HepG2 (cell line): ENCODE measurements at regions not wholly inside any gene's neighbourhood (a gene's known extent, or its start where the extent isn't known, plus 50 kb on each side); places are given as distances from the start of the nearest gene placed in this dataset.
"Not testable (repeated sequence)": the region's sequence is repeated elsewhere in the genome, so short reads cannot be mapped to it uniquely, and the experiment has no call there.

ENCODE experiments used
- ATAC-seq: fragments of 200-7000 bp; cut with Tn5 transposase; 3 replicates; pipeline ENCODE4 v1.9.1; 2020; ENCODE audit warnings: mild to moderate bottlenecking, moderate library complexity
- BruUV-seq: library from RNA; stranded (reverse); fragments of 400-500 nt; replicated peaks from 2 replicates; lab custom pipeline; 2021; lab: Mats Ljungman, UMichigan
- CTCF ChIA-PET: fragments of 300-600 bp; formaldehyde crosslinking; extraction: SDS; loops from one replicate; lab custom pipeline; 2021; ENCODE audit warnings: low total read pairs, inconsistent platforms, low intra/inter-chr PET ratio; lab: Yijun Ruan, JAX
- POLR2A ChIA-PET: fragments of 350-600 bp; sonication (Branson Sonifier 250); formaldehyde crosslinking; loops from one replicate; lab custom pipeline; 2020; ENCODE audit warnings: antibody characterized with exemption, inconsistent platforms; lab: Yijun Ruan, JAX
- DNase-seq: peaks from one replicate; pipeline ENCODE4 v3.0.0-alpha.2; 2015; ENCODE audit warnings: low spot score
- FAIRE-seq: peaks from 3 replicates; lab custom pipeline; 2011; peaks lifted over from hg19 to GRCh38; lab: Jason Lieb, UNC
- H2AFZ ChIP-seq: one replicate; pipeline ENCODE4 v1.6.1; 2011; ENCODE audit warnings: low read length, inconsistent platforms
- H3K27ac ChIP-seq: fragments of 300-600 bp; 3 replicates; pipeline ENCODE4 v1.8.0; 2011; ENCODE audit warnings: mixed run types, mild to moderate bottlenecking, mixed read lengths, low read length, inconsistent platforms; ENCODE audit not compliant: insufficient read depth; ENCODE audit errors: extremely low read length
- H3K27me3 ChIP-seq, 2 experiments: fragments of 200-600 bp in 1 of 2; 2 replicates in 1 of 2; 3 replicates in 1 of 2; pipeline versions ENCODE4 v1.6.0 to v1.8.0; 2011; ENCODE audit warnings: low read length in 2 of 2, mild to moderate bottlenecking in 2 of 2, moderate library complexity in 2 of 2, inconsistent platforms in 1 of 2; ENCODE audit not compliant: insufficient read depth in 2 of 2, control insufficient read depth in 1 of 2
- H3K36me3 ChIP-seq, 2 experiments: fragments of 200-600 bp in 1 of 2; replicated peaks in 1 of 2; 2 replicates in 1 of 2; 3 replicates in 1 of 2; pipeline versions ENCODE4 v1.5.1 to v1.8.0; 2011; ENCODE audit warnings: low read length in 2 of 2, inconsistent platforms in 1 of 2; ENCODE audit not compliant: insufficient read depth in 2 of 2, control insufficient read depth in 1 of 2
- H3K4me1 ChIP-seq: 2 replicates; pipeline ENCODE4 v1.5.1; 2012; ENCODE audit warnings: low read length, inconsistent platforms; ENCODE audit not compliant: insufficient read depth
- H3K4me2 ChIP-seq: 2 replicates; pipeline ENCODE4 v1.6.0; 2011; ENCODE audit warnings: low read depth, low read length, inconsistent platforms
- H3K4me3 ChIP-seq, 3 experiments: fragments of 200-600 bp in 1 of 3; sonication (generic), shearing (Covaris generic) in 1 of 3; replicated peaks in 1 of 3; 2 replicates each; pipeline ENCODE4 v1.5.1; 2011 to 2016; ENCODE audit warnings: low read length in 3 of 3, inconsistent platforms in 2 of 3, low read depth in 2 of 3, mild to moderate bottlenecking in 2 of 3, control low read depth in 1 of 3, mixed read lengths in 1 of 3; ENCODE audit not compliant: insufficient read depth in 1 of 3
- H3K79me2 ChIP-seq: one replicate; pipeline ENCODE4 v1.6.1; 2011; ENCODE audit warnings: low read length, inconsistent platforms; ENCODE audit not compliant: insufficient read depth
- H3K9ac ChIP-seq: 2 replicates; pipeline ENCODE4 v1.6.0; 2011; ENCODE audit warnings: mild to moderate bottlenecking, low read depth, low read length, inconsistent platforms; ENCODE audit not compliant: insufficient read depth
- H3K9me3 ChIP-seq: 2 replicates; pipeline ENCODE4 v1.5.1; 2012; ENCODE audit warnings: mild to moderate bottlenecking, low read length
- H4K20me1 ChIP-seq: 2 replicates; pipeline ENCODE4 v1.6.0; 2011; ENCODE audit warnings: inconsistent platforms, mild to moderate bottlenecking, low read length, moderate library complexity; ENCODE audit not compliant: insufficient read depth
- AKAP8 ChIP-seq: sonication (generic); formaldehyde crosslinking; IDR thresholded peaks from 2 replicates; pipeline ENCODE4 v1.5.1; 2020; ENCODE audit warnings: mild to moderate bottlenecking, missing genetic modification reagents
- GTF2F1 ChIP-seq: fragments of 150-350 bp; IDR thresholded peaks from 2 replicates; pipeline ENCODE4 v1.6.1; 2014; ENCODE audit warnings: low read length
- KLF15 ChIP-seq: sonication (generic); formaldehyde crosslinking; IDR thresholded peaks from 2 replicates; pipeline ENCODE4 v1.8.1; 2023; ENCODE audit warnings: borderline replicate concordance, mild to moderate bottlenecking, inconsistent platforms, missing genetic modification reagents, mixed read lengths
- RFXAP ChIP-seq: sonication (generic); formaldehyde crosslinking; IDR thresholded peaks from 2 replicates; pipeline ENCODE4 v1.4.0; 2020; ENCODE audit warnings: missing genetic modification reagents, borderline replicate concordance
- SRSF9 ChIP-seq: fragments of 200-400 bp; formaldehyde crosslinking; IDR thresholded peaks from 2 replicates; pipeline ENCODE4 v1.6.1; 2018; ENCODE audit warnings: borderline replicate concordance, mild to moderate bottlenecking, low read depth, low read length; ENCODE audit not compliant: insufficient read depth, poor library complexity, severe bottlenecking
- TCF7 ChIP-seq: sonication (generic); IDR thresholded peaks from 2 replicates; pipeline ENCODE4 v1.6.1; 2016; ENCODE audit warnings: antibody characterized with exemption, low read depth
- TEAD2 ChIP-seq: sonication (generic); formaldehyde crosslinking; IDR thresholded peaks from 2 replicates; pipeline ENCODE4 v1.9.0; 2021; ENCODE audit warnings: missing genetic modification reagents
- ZNF564 ChIP-seq: sonication (generic); formaldehyde crosslinking; IDR thresholded peaks from 2 replicates; pipeline ENCODE4 v1.8.1; 2023; ENCODE audit warnings: mild to moderate bottlenecking, missing genetic modification reagents
- ZNF841 ChIP-seq: sonication (generic); formaldehyde crosslinking; IDR thresholded peaks from 2 replicates; pipeline ENCODE4 v1.8.1; 2023; ENCODE audit warnings: missing genetic modification reagents, borderline replicate concordance
- WGBS: methylation state at CpG from one replicate; pipeline ENCODE4 v1.1.6; 2017; ENCODE audit warnings: low lambda C conversion rate; 5-methylcytosine and 5-hydroxymethylcytosine counted together
- in situ Hi-C: cut with HindIII; loops from 2 replicates; pipeline ENCODE4 v1.10.0; 2017; ENCODE audit warnings: low pct_unique_long_range_greater_than_20kb; ENCODE audit not compliant: extremely low pct_ligation_motif_present
- intact Hi-C: fragments of 100-400 bp; cut with micrococcal nuclease; formaldehyde crosslinking; loops from one replicate; pipeline ENCODE4 v1.10.0; 2022; ENCODE audit not compliant: unreplicated experiment
- TF ChIP-seq, protein P1 (sequence below): sonication (generic); formaldehyde crosslinking; IDR thresholded peaks from 2 replicates; pipeline ENCODE4 v1.5.0; 2020; ENCODE audit warnings: mild to moderate bottlenecking, missing genetic modification reagents, moderate library complexity
- TF ChIP-seq, protein P2 (sequence below): IDR thresholded peaks from 2 replicates; pipeline ENCODE4 v1.6.1; 2016; ENCODE audit warnings: missing genetic modification reagents, missing compliant biosample characterization
- TF ChIP-seq, protein P3 (sequence below): sonication (generic); formaldehyde crosslinking; conservative IDR thresholded peaks from 2 replicates; pipeline ENCODE4 v1.4.0; 2020; ENCODE audit warnings: missing genetic modification reagents
- TF ChIP-seq, protein P4 (sequence below): sonication (generic); formaldehyde crosslinking; IDR thresholded peaks from 2 replicates; pipeline ENCODE4 v1.4.0; 2020; ENCODE audit warnings: missing genetic modification reagents
- TF ChIP-seq, protein P5 (sequence below): sonication (generic); formaldehyde crosslinking; IDR thresholded peaks from 2 replicates; pipeline ENCODE4 v1.8.1; 2023; ENCODE audit warnings: missing genetic modification reagents, mild to moderate bottlenecking, borderline replicate concordance

DNA sequence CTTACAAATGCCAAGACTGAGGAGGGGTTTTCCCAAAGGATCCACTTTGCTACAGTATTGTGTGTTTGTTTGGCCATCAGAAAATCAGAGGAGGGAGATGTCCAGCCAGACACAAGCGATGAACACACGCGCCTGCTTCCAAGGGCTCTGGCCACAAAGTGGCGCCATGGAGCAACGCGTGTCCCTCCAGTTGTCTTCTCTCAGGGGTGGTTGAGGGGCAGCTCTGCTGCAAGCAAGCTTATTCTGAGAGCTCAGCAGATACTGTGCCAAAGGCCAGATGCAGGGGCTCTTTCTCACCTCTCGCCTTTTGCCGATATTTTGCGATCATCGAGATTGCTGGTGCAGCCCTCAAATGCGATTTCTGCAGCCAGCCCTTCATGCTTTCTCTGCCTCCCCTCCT lies 88.9 kb upstream of the OSBPL11 start (continued):
- TF ChIP-seq, protein P1, sequence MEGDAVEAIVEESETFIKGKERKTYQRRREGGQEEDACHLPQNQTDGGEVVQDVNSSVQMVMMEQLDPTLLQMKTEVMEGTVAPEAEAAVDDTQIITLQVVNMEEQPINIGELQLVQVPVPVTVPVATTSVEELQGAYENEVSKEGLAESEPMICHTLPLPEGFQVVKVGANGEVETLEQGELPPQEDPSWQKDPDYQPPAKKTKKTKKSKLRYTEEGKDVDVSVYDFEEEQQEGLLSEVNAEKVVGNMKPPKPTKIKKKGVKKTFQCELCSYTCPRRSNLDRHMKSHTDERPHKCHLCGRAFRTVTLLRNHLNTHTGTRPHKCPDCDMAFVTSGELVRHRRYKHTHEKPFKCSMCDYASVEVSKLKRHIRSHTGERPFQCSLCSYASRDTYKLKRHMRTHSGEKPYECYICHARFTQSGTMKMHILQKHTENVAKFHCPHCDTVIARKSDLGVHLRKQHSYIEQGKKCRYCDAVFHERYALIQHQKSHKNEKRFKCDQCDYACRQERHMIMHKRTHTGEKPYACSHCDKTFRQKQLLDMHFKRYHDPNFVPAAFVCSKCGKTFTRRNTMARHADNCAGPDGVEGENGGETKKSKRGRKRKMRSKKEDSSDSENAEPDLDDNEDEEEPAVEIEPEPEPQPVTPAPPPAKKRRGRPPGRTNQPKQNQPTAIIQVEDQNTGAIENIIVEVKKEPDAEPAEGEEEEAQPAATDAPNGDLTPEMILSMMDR = peak; percentile 85
- TF ChIP-seq KLF15 (CRISPR knock-in tag) (no peak), SRSF9 (no peak)

DNA sequence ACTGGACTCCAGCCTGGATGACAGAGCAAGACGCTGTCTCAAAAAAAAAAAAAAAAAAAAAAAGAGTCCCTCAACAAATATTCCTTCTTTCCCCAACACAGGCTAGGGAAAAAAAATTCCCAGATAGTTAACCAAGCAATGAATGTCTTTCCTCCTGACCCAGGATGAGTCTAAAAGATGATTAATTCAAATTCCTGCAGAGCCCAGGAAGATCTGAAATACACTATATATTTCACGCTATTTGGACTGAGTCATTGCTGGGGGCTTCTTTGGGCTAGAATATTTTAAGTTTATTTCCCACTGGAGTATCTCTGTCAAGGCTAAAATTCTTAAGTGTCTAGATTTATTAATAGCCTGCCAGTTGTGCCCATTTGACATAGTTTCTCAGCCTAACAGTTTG lies 90.4 kb upstream of the OSBPL11 start:
- H3K36me3 ChIP-seq, H3K79me2 ChIP-seq, intact Hi-C loops, ATAC-seq, FAIRE-seq, CTCF ChIA-PET, H3K4me2 ChIP-seq, H4K20me1 ChIP-seq, H3K4me3 ChIP-seq, H3K27ac ChIP-seq, H2AFZ ChIP-seq, H3K9me3 ChIP-seq, in situ Hi-C loops, H3K4me1 ChIP-seq, H3K9ac ChIP-seq, DNase-seq, BruUV-seq, H3K27me3 ChIP-seq: not testable (repeated sequence)
- POLR2A ChIA-PET = interaction anchor here (1.4 kb wide), 1 partner anchor 10 kb away, joined by 4 read pairs; no protein-coding TSS in a partner anchor
- 83% methylated on average over 2 of the region's 2 CpGs for WGBS

DNA sequence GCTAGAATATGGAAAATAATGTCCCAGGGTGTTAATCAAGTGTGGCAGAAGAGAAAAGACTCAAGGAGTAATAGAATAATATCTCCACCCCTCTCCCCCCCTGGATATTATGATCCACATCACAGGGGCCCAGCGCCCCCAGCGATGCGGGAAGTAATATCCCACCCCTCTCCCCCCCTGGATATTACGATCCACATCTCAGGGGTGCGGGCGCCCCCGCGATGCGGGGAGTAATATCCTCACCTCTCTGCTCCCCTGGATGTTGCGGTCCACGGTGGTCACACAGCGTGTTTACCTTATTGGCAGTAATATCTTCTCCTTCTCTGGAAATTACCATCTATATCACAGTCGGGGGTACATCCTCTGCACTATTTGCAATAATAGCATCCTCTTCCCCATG lies 97.1 kb upstream of the OSBPL11 start:
- CTCF ChIA-PET = no interaction called here
- TF ChIP-seq ZNF841 (CRISPR knock-in tag) (no peak), TEAD2 (CRISPR knock-in tag) (no peak), TCF7 (no peak), RFXAP (CRISPR knock-in tag) (no peak), AKAP8 (CRISPR knock-in tag) (no peak), GTF2F1 (no peak), ZNF564 (CRISPR knock-in tag) (no peak)
- TF ChIP-seq, protein P2, sequence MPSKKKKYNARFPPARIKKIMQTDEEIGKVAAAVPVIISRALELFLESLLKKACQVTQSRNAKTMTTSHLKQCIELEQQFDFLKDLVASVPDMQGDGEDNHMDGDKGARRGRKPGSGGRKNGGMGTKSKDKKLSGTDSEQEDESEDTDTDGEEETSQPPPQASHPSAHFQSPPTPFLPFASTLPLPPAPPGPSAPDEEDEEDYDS (CRISPR knock-in tag) = no peak
- TF ChIP-seq, protein P3, sequence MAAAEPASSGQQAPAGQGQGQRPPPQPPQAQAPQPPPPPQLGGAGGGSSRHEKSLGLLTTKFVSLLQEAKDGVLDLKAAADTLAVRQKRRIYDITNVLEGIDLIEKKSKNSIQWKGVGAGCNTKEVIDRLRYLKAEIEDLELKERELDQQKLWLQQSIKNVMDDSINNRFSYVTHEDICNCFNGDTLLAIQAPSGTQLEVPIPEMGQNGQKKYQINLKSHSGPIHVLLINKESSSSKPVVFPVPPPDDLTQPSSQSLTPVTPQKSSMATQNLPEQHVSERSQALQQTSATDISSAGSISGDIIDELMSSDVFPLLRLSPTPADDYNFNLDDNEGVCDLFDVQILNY (CRISPR knock-in tag) = no peak
- TF ChIP-seq, protein P4, sequence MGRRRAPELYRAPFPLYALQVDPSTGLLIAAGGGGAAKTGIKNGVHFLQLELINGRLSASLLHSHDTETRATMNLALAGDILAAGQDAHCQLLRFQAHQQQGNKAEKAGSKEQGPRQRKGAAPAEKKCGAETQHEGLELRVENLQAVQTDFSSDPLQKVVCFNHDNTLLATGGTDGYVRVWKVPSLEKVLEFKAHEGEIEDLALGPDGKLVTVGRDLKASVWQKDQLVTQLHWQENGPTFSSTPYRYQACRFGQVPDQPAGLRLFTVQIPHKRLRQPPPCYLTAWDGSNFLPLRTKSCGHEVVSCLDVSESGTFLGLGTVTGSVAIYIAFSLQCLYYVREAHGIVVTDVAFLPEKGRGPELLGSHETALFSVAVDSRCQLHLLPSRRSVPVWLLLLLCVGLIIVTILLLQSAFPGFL (CRISPR knock-in tag) = no peak
- TF ChIP-seq, protein P5, sequence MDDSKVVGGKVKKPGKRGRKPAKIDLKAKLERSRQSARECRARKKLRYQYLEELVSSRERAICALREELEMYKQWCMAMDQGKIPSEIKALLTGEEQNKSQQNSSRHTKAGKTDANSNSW = no peak

More for the DNA sequence above, 97.1 kb upstream of the OSBPL11 start:
- Histone ChIP-seq H4K20me1 (no peaks in the 10 kb centered on the region), H3K4me1 (peaks cover 31% of the 10 kb centered on the region), H3K27ac (no peak overlapping the region), H3K36me3 (no peaks in the 10 kb centered on the region), H2AFZ (no peak overlapping the region), H3K9ac (no peak overlapping the region), H3K4me2 (no peak overlapping the region), H3K9me3 (no peaks in the 10 kb centered on the region), H3K79me2 (no peaks in the 10 kb centered on the region), H3K27me3 (no peaks in the 10 kb centered on the region), H3K4me3 (no peak overlapping the region)
- no TSS peak for BruUV-seq
- intact Hi-C loops = no loop called here
- POLR2A ChIA-PET = no interaction called here
- FAIRE-seq (no peak), ATAC-seq (no peak), DNase-seq (no peak)
- WGBS = 89% methylated on average over 13 of the region's 13 CpGs
- in situ Hi-C loops = no loop called here
